ENCODE measurements at regions not wholly inside any gene's neighbourhood (a gene's known extent, or its start where the extent isn't known, plus 50 kb on each side); places are given as distances from the start of the nearest gene placed in this dataset.

DNA sequence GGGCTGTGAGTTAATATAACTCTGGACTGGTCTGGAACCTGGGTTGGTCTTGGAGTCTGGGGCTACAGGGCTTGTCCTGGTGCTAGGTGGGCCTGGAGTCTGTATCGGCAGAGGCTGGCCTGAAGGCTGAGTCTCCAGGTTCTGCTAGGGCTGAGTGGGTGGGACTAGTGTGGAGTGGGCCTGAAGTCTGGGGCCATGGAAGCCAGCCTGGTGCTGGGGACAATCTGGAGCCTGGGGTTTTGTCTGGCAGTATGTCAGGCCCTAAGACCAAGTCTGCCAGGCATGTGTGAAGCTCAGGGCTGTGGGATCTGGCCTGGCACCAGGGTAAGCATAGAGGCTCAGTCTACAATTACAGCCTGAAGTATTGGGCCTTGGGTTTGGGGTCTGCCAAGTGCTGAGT lies 742.6 kb upstream of the GRIA3 start:
- ChIA-PET POLR2A (no interaction called here), CTCF (no interaction called here)
- Histone ChIP-seq H3K4me3 (ENCODE audit: low read depth in 2 of 2, low read length in 2 of 2) (no peak overlapping the region), H3K9me3 (ENCODE audit: control insufficient read depth, insufficient read depth, low read depth, low read length) (0 out of 2 replicates have a peak, but pooled peaks cover 2% of the 10 kb centered on the region), H3K27ac (ENCODE audit: low read length) (no peak overlapping the region), H3K4me1 (ENCODE audit: control insufficient read depth, insufficient read depth, low read length) (no peaks in the 10 kb centered on the region), H3K36me3 (ENCODE audit: control insufficient read depth, insufficient read depth, low read length) (no peaks in the 10 kb centered on the region), H3K27me3 (ENCODE audit: control insufficient read depth, insufficient read depth, low read length) (no peaks in the 10 kb centered on the region)
- no peak for DNase-seq (ENCODE audit: low read depth, low spot score)
- in situ Hi-C loops (cut with HindIII; ENCODE audit: low pct_unique_long_range_greater_than_20kb, low sequenced_read_pairs) (no loop called here), intact Hi-C loops (cut with micrococcal nuclease; ENCODE audit: unreplicated experiment) (no loop called here)
- BruUV-seq (replicated peaks), result no TSS peak
- TF ChIP-seq POLR2AphosphoS5 (IDR thresholded peaks at IDR 0.05; ENCODE audit: low read depth, low read length) (no peak), TCF7L2 (IDR thresholded peaks at IDR 0.05; ENCODE audit: low read depth, low read length) (no peak)
- TF ChIP-seq, protein P1, sequence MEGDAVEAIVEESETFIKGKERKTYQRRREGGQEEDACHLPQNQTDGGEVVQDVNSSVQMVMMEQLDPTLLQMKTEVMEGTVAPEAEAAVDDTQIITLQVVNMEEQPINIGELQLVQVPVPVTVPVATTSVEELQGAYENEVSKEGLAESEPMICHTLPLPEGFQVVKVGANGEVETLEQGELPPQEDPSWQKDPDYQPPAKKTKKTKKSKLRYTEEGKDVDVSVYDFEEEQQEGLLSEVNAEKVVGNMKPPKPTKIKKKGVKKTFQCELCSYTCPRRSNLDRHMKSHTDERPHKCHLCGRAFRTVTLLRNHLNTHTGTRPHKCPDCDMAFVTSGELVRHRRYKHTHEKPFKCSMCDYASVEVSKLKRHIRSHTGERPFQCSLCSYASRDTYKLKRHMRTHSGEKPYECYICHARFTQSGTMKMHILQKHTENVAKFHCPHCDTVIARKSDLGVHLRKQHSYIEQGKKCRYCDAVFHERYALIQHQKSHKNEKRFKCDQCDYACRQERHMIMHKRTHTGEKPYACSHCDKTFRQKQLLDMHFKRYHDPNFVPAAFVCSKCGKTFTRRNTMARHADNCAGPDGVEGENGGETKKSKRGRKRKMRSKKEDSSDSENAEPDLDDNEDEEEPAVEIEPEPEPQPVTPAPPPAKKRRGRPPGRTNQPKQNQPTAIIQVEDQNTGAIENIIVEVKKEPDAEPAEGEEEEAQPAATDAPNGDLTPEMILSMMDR (IDR thresholded peaks at IDR 0.05), result no peak
- ATAC-seq, result no peak

DNA sequence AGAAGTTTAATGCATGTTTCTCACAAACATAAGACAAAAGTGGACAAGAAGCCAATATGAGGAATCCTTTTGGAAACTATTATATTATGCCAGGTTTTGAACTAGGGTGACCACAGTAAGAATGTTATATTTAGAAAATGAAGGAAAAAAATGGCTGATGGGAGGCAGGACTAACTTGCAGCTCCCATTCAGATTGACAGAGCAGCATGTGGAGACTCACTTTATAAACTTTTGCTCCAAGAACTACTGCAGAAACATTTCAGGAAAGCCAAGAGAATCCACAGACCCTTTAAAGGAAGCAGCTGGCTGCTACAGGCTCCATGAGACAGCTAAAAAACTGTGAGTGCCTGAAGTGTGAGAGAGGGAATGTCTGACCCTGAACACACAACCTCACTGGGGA lies 738.6 kb upstream of the GRIA3 start:
- H3K9me3 ChIP-seq (ENCODE audit: control insufficient read depth, insufficient read depth, low read depth, low read length), result no peaks in the 10 kb centered on the region
- H3K27me3 ChIP-seq (ENCODE audit: control insufficient read depth, insufficient read depth, low read length), result no peaks in the 10 kb centered on the region
- intact Hi-C loops (cut with micrococcal nuclease; ENCODE audit: unreplicated experiment) (no loop called here), in situ Hi-C loops (cut with HindIII; ENCODE audit: low pct_unique_long_range_greater_than_20kb, low sequenced_read_pairs) (no loop called here)
- no peak for DNase-seq (ENCODE audit: low read depth, low spot score)
- H3K4me1 ChIP-seq (ENCODE audit: control insufficient read depth, insufficient read depth, low read length), result no peaks in the 10 kb centered on the region
- H3K36me3 ChIP-seq (ENCODE audit: control insufficient read depth, insufficient read depth, low read length), result no peaks in the 10 kb centered on the region
- H3K27ac ChIP-seq (ENCODE audit: low read length), result no peak overlapping the region
- ATAC-seq, result no peak
- ChIA-PET POLR2A (no interaction called here), CTCF (no interaction called here)
- no TSS peak for BruUV-seq (replicated peaks)
- no peak overlapping the region for H3K4me3 ChIP-seq (ENCODE audit: low read depth in 2 of 2, low read length in 2 of 2)
- TF ChIP-seq SIN3A (IDR thresholded peaks at IDR 0.05; ENCODE audit: borderline replicate concordance, insufficient read depth, low read depth, low read length), result no peak
- TF ChIP-seq POLR2AphosphoS5 (IDR thresholded peaks at IDR 0.05; ENCODE audit: low read depth, low read length), result no peak
- TF ChIP-seq, protein P1 (IDR thresholded peaks at IDR 0.05), result no peak
- TF ChIP-seq TCF7L2 (IDR thresholded peaks at IDR 0.05; ENCODE audit: low read depth, low read length), result no peak
- TF ChIP-seq, protein P2, sequence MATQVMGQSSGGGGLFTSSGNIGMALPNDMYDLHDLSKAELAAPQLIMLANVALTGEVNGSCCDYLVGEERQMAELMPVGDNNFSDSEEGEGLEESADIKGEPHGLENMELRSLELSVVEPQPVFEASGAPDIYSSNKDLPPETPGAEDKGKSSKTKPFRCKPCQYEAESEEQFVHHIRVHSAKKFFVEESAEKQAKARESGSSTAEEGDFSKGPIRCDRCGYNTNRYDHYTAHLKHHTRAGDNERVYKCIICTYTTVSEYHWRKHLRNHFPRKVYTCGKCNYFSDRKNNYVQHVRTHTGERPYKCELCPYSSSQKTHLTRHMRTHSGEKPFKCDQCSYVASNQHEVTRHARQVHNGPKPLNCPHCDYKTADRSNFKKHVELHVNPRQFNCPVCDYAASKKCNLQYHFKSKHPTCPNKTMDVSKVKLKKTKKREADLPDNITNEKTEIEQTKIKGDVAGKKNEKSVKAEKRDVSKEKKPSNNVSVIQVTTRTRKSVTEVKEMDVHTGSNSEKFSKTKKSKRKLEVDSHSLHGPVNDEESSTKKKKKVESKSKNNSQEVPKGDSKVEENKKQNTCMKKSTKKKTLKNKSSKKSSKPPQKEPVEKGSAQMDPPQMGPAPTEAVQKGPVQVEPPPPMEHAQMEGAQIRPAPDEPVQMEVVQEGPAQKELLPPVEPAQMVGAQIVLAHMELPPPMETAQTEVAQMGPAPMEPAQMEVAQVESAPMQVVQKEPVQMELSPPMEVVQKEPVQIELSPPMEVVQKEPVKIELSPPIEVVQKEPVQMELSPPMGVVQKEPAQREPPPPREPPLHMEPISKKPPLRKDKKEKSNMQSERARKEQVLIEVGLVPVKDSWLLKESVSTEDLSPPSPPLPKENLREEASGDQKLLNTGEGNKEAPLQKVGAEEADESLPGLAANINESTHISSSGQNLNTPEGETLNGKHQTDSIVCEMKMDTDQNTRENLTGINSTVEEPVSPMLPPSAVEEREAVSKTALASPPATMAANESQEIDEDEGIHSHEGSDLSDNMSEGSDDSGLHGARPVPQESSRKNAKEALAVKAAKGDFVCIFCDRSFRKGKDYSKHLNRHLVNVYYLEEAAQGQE (IDR thresholded peaks at IDR 0.05; ENCODE audit: insufficient read depth in 1 of 2, low read depth in 2 of 2, low read length in 1 of 2), result no peak

DNA sequence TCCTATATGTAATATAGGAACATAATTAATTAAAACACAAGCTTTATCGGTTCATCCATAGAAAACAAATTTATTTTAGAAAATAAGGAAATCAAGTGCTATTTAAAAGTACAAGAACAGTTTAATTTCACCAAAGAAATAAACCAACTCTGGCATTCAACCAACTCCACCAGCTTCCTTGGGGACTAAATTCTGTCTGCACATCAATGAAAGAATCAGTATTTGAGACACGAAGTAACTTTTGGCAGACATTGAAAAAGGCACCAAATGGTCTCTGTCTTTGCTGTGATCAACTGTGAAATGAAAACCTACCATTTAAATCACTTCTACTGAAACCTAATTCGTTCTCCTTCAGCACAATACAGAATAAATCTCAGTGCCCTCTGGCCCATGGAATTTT lies 719.7 kb upstream of the GRIA3 start:
- CTCF ChIA-PET, result no interaction called here
- Histone ChIP-seq H3K4me3 (ENCODE audit: low read depth in 2 of 2, low read length in 2 of 2) (no peak overlapping the region), H3K36me3 (ENCODE audit: control insufficient read depth, insufficient read depth, low read length) (no peaks in the 10 kb centered on the region), H3K9me3 (ENCODE audit: control insufficient read depth, insufficient read depth, low read depth, low read length) (no peaks in the 10 kb centered on the region), H3K27ac (ENCODE audit: low read length) (no peak overlapping the region), H3K4me1 (ENCODE audit: control insufficient read depth, insufficient read depth, low read length) (no peaks in the 10 kb centered on the region), H3K27me3 (ENCODE audit: control insufficient read depth, insufficient read depth, low read length) (no peaks in the 10 kb centered on the region)
- ATAC-seq (no peak), DNase-seq (ENCODE audit: low read depth, low spot score) (no peak)
- POLR2A ChIA-PET, result no interaction called here
- BruUV-seq (replicated peaks), result no TSS peak
- intact Hi-C loops (cut with micrococcal nuclease; ENCODE audit: unreplicated experiment) (no loop called here), in situ Hi-C loops (cut with HindIII; ENCODE audit: low pct_unique_long_range_greater_than_20kb, low sequenced_read_pairs) (no loop called here)
- TF ChIP-seq, protein P2 (IDR thresholded peaks at IDR 0.05; ENCODE audit: insufficient read depth in 1 of 2, low read depth in 2 of 2, low read length in 1 of 2), result no peak
- TF ChIP-seq, protein P1 (IDR thresholded peaks at IDR 0.05), result no peak
- TF ChIP-seq POLR2AphosphoS5 (IDR thresholded peaks at IDR 0.05; ENCODE audit: low read depth, low read length) (no peak), TCF7L2 (IDR thresholded peaks at IDR 0.05; ENCODE audit: low read depth, low read length) (no peak), SIN3A (IDR thresholded peaks at IDR 0.05; ENCODE audit: borderline replicate concordance, insufficient read depth, low read depth, low read length) (no peak)

Measured in Panc1 (cell line).